Adrenal gland (tissue), 9 donors: ENCODE measurements at regions not wholly inside any gene's neighbourhood (a gene's known extent, or its start where the extent isn't known, plus 50 kb on each side); places are given as distances from the start of the nearest gene placed in this dataset.

Experiments used
- DNase-seq, 7 donors: peaks; one replicate each; pipeline ENCODE4 v3.0.0-alpha.2; 2019 to 2020
- H3K27ac ChIP-seq, 5 donors: fragments of 200-600 bp; sonication (generic) in 4 of 5; 1 replicate in 3 of 5; 2 replicates in 2 of 5; pipeline versions ENCODE4 v1.5.1 to v1.8.0; 2016 to 2020; ENCODE audit warnings: mild to moderate bottlenecking in 1 of 5
- H3K27me3 ChIP-seq: fragments of 200-600 bp; 2 replicates; pipeline ENCODE4 v1.8.0; 2021
- H3K36me3 ChIP-seq, 2 donors: fragments of 200-600 bp; replicated peaks in 1 of 2; 1 replicate in 1 of 2; 2 replicates in 1 of 2; pipeline versions ENCODE4 v1.5.1 to v1.8.0; 2018 to 2022
- H3K4me1 ChIP-seq, 2 donors: fragments of 200-600 bp; replicated peaks in 1 of 2; 1 replicate in 1 of 2; 2 replicates in 1 of 2; pipeline versions ENCODE4 v1.5.1 to v1.8.0; 2018 to 2021
- H3K4me3 ChIP-seq, 4 donors: fragments of 200-600 bp; sonication (generic) in 3 of 4; one replicate each; pipeline ENCODE4 v1.5.1; 2016 to 2018
- H3K9me3 ChIP-seq, 3 donors: fragments of 200-600 bp; sonication (generic) in 1 of 3; replicated peaks in 1 of 3; 1 replicate in 2 of 3; 2 replicates in 1 of 3; pipeline versions ENCODE4 v1.5.1 to v1.8.0; 2016 to 2021
- CTCF ChIP-seq, 6 experiments: fragments of 450-650 bp in 4 of 6; fragments of 200-600 bp in 2 of 6; sonication (generic) in 1 of 6; IDR thresholded peaks; 1 replicate in 5 of 6; 2 replicates in 1 of 6; pipeline versions ENCODE4 v1.5.1 to v1.8.0; 2016 to 2021; ENCODE audit warnings: antibody characterized with exemption in 6 of 6, mild to moderate bottlenecking in 2 of 6, moderate library complexity in 1 of 6
- POLR2A ChIP-seq, 2 donors: fragments of 450-650 bp; IDR thresholded peaks; one replicate each; pipeline ENCODE4 v1.6.1; 2017; ENCODE audit warnings: antibody characterized with exemption in 2 of 2, mild to moderate bottlenecking in 2 of 2, moderate library complexity in 1 of 2
- WGBS, 4 donors: extraction: QIAGEN DNeasy Blood & Tissue Kit in 2 of 4; methylation state at CpG; one replicate each; pipeline versions ENCODE4 v1.1.5 to v1.1.7; 2013 to 2017; 5-methylcytosine and 5-hydroxymethylcytosine counted together
- intact Hi-C, 2 donors: fragments of 100-400 bp; cut with DNase I; formaldehyde crosslinking; loops; one replicate each; pipeline versions ENCODE4 v1.14.1 to v1.15.0; 2022 to 2023
- donor health status: healthy with polysubstance abuse.
- donor health status: Bipolar disorder and iron deficiency.
- donor health status: DM: yes; HTN: yes; CAD: no.
- donor health status: DM: no; HTN: no; CAD: no.
- donor health status: DM: no; HTN: no; CAD: no.

- intact Hi-C loops = no loop called here
- no peaks in the 10 kb centered on the region for H3K36me3 ChIP-seq
- H3K4me1 ChIP-seq = no peaks in the 10 kb centered on the region
- H3K27ac ChIP-seq = no peak overlapping the region
- WGBS, 4 donors = 74 to 97% (median 77%) methylated on average over 3 of the region's 3 CpGs
- H3K27me3 ChIP-seq = no peaks in the 10 kb centered on the region
- TF ChIP-seq POLR2A (IDR thresholded peaks at IDR 0.05) (no peak), CTCF (IDR thresholded peaks at IDR 0.05) (no peak)
- H3K9me3 ChIP-seq = no peaks in the 10 kb centered on the region
- DNase-seq = no peak
- no peak overlapping the region for H3K4me3 ChIP-seq
These were observed 58.7 kb upstream of the CHST1 start for GRCh38 chr11:45724153-45724552.

GRCh38 chr11:45723397-45723796 is 58.0 kb upstream of the CHST1 start:
- no peak overlapping the region for H3K27ac ChIP-seq
- intact Hi-C loops = no loop called here
- no peak for DNase-seq
- WGBS, 4 donors = 86 to 88% (median 88%) methylated on average over 7 of the region's 7 CpGs
- TF ChIP-seq POLR2A (IDR thresholded peaks at IDR 0.05) (no peak), CTCF (IDR thresholded peaks at IDR 0.05) (no peak)
- no peak overlapping the region for H3K4me3 ChIP-seq
- H3K27me3 ChIP-seq = no peaks in the 10 kb centered on the region
- no peaks in the 10 kb centered on the region for H3K9me3 ChIP-seq
- no peaks in the 10 kb centered on the region for H3K4me1 ChIP-seq
- H3K36me3 ChIP-seq = no peaks in the 10 kb centered on the region

GRCh38 chr11:45722144-45722543 is 56.7 kb upstream of the CHST1 start:
- DNase-seq = no peak
- intact Hi-C loops = no loop called here
- no peaks in the 10 kb centered on the region for H3K27me3 ChIP-seq
- 73 to 89% (median 81%) methylated on average over 13 of the region's 13 CpGs for WGBS, 4 donors
- H3K4me1 ChIP-seq = no peaks in the 10 kb centered on the region
- TF ChIP-seq CTCF (IDR thresholded peaks at IDR 0.05) = no peak
- no peak for TF ChIP-seq POLR2A (IDR thresholded peaks at IDR 0.05)
- H3K27ac ChIP-seq = no peak overlapping the region
- H3K9me3 ChIP-seq = no peaks in the 10 kb centered on the region
- H3K36me3 ChIP-seq = no peaks in the 10 kb centered on the region
- no peak overlapping the region for H3K4me3 ChIP-seq

- 71 to 87% (median 84%) methylated on average over 8 of the region's 8 CpGs for WGBS, 4 donors
- no peaks in the 10 kb centered on the region for H3K9me3 ChIP-seq
- no peak overlapping the region for H3K27ac ChIP-seq
- no peaks in the 10 kb centered on the region for H3K27me3 ChIP-seq
- intact Hi-C loops = no loop called here
- no peaks in the 10 kb centered on the region for H3K36me3 ChIP-seq
- DNase-seq = no peak
- no peak overlapping the region for H3K4me3 ChIP-seq
- TF ChIP-seq POLR2A (IDR thresholded peaks at IDR 0.05) = no peak
- no peak for TF ChIP-seq CTCF (IDR thresholded peaks at IDR 0.05)
- H3K4me1 ChIP-seq = no peaks in the 10 kb centered on the region
These were observed 52.1 kb upstream of the CHST1 start for GRCh38 chr11:45717526-45717925.
